Sigmoid colon (tissue), 4 donors: ENCODE measurements at regions not wholly inside any gene's neighbourhood (a gene's known extent, or its start where the extent isn't known, plus 50 kb on each side); places are given as distances from the start of the nearest gene placed in this dataset.

Experiments
- EP300 ChIP-seq, 4 donors: sonication (generic); formaldehyde crosslinking; IDR thresholded peaks; one replicate each; pipeline ENCODE4 v1.6.1; 2017; ENCODE audit warnings: antibody characterized with exemption in 4 of 4
- POLR2A ChIP-seq, 2 donors: fragments of 450-650 bp; IDR thresholded peaks; one replicate each; pipeline ENCODE4 v1.6.1; 2016; ENCODE audit warnings: antibody characterized with exemption in 2 of 2, mild to moderate bottlenecking in 2 of 2, moderate library complexity in 2 of 2
- POLR2AphosphoS5 ChIP-seq, 4 donors: sonication (generic); formaldehyde crosslinking; IDR thresholded peaks; one replicate each; pipeline ENCODE4 v1.6.1; 2017; ENCODE audit warnings: antibody characterized with exemption in 4 of 4
- TF ChIP-seq, protein P1 (sequence below), 4 experiments: fragments of 450-650 bp in 3 of 4; fragments of 200-600 bp in 1 of 4; IDR thresholded peaks; one replicate each; pipeline ENCODE4 v1.5.1; 2016 to 2019; ENCODE audit warnings: antibody characterized with exemption in 4 of 4, mild to moderate bottlenecking in 3 of 4, moderate library complexity in 2 of 4

DNA sequence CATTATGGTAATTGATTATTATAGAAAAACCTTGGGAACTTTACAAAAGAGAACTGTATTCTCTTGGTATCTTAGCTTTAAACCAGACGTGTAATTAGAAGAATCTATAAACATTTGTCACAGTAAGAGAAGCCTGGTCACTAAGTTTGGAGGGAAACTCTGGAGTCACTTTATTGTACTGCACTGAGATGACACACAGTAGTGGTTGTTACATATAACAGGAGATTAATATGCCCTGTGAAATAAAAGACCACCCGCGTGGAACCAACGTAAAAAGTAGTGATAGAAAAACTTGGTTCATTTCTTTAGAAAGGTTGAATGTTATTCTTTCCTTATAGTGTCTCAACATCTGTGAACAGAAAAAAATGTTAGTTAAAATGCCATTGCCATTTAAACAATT, 416.1 kb downstream of the MDFIC start:
- TF ChIP-seq, protein P1, sequence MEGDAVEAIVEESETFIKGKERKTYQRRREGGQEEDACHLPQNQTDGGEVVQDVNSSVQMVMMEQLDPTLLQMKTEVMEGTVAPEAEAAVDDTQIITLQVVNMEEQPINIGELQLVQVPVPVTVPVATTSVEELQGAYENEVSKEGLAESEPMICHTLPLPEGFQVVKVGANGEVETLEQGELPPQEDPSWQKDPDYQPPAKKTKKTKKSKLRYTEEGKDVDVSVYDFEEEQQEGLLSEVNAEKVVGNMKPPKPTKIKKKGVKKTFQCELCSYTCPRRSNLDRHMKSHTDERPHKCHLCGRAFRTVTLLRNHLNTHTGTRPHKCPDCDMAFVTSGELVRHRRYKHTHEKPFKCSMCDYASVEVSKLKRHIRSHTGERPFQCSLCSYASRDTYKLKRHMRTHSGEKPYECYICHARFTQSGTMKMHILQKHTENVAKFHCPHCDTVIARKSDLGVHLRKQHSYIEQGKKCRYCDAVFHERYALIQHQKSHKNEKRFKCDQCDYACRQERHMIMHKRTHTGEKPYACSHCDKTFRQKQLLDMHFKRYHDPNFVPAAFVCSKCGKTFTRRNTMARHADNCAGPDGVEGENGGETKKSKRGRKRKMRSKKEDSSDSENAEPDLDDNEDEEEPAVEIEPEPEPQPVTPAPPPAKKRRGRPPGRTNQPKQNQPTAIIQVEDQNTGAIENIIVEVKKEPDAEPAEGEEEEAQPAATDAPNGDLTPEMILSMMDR (IDR thresholded peaks at IDR 0.05) = no peak
- TF ChIP-seq POLR2A (IDR thresholded peaks at IDR 0.05) = no peak
- TF ChIP-seq EP300 (IDR thresholded peaks at IDR 0.05) = no peak
- no peak for TF ChIP-seq POLR2AphosphoS5 (IDR thresholded peaks at IDR 0.05)
